Vagina (tissue), 2 donors: ENCODE measurements at regions not wholly inside any gene's neighbourhood (a gene's known extent, or its start where the extent isn't known, plus 50 kb on each side); places are given as distances from the start of the nearest gene placed in this dataset.

Source experiments
- CTCF ChIP-seq, 3 experiments: fragments of 450-650 bp in 2 of 3; fragments of 200-600 bp in 1 of 3; sonication (generic) in 1 of 3; IDR thresholded peaks; one replicate each; pipeline ENCODE4 v1.5.1; 2017 to 2019; ENCODE audit warnings: antibody characterized with exemption in 3 of 3, mild to moderate bottlenecking in 2 of 3, moderate library complexity in 2 of 3
- POLR2A ChIP-seq, 2 donors: fragments of 450-650 bp; IDR thresholded peaks; one replicate each; pipeline ENCODE4 v1.6.1; 2017; ENCODE audit warnings: antibody characterized with exemption in 2 of 2, mild to moderate bottlenecking in 2 of 2, moderate library complexity in 2 of 2
- POLR2AphosphoS5 ChIP-seq, 2 donors: sonication (generic); formaldehyde crosslinking; IDR thresholded peaks; one replicate each; pipeline ENCODE4 v1.9.0; 2017; ENCODE audit warnings: antibody characterized with exemption in 2 of 2, mild to moderate bottlenecking in 2 of 2, low read depth in 1 of 2; ENCODE audit not compliant: insufficient read depth in 1 of 2

GRCh38 chr1:30325999-30326398, 397.4 kb downstream of the MATN1 start:
- no peak for TF ChIP-seq CTCF (IDR thresholded peaks at IDR 0.05)
- TF ChIP-seq POLR2A (IDR thresholded peaks at IDR 0.05), result no peak
- no peak for TF ChIP-seq POLR2AphosphoS5 (IDR thresholded peaks at IDR 0.05; ENCODE audit: insufficient read depth in 1 of 2, low read depth in 1 of 2)
